Fibroblast of skin of left quadriceps (primary cell): ENCODE measurements at regions not wholly inside any gene's neighbourhood (a gene's known extent, or its start where the extent isn't known, plus 50 kb on each side); places are given as distances from the start of the nearest gene placed in this dataset.
A peak's percentile ranks its signal among the peaks of the same experiment; 100 is the strongest.
"Not testable (repeated sequence)": the region's sequence is repeated elsewhere in the genome, so short reads cannot be mapped to it uniquely, and the experiment has no call there.

Experiments
- DNase-seq, 2 experiments: peaks; one replicate each; pipeline ENCODE4 v3.0.0-alpha.2; 2013; ENCODE audit warnings: low read depth in 2 of 2

DNA sequence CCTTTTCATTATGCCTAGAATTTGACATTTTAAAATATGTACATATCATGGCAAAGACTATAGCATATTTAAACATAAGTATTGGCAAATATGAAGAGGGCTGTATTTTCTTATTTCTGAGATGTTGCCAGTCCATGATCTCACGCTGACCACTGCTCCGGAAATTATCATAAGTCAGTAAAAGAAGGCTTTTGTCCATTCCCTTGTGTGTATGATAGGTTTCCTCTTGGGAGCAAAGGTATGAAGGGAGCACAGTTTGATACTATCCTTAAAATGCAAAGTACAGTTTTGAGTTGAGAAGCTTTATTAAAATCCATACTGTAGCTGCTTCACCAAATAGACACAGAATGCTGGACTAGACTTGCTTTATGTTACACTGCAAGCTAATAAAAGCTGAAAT, 52.6 kb upstream of the AGA start:
- DNase-seq, result no peak

DNA sequence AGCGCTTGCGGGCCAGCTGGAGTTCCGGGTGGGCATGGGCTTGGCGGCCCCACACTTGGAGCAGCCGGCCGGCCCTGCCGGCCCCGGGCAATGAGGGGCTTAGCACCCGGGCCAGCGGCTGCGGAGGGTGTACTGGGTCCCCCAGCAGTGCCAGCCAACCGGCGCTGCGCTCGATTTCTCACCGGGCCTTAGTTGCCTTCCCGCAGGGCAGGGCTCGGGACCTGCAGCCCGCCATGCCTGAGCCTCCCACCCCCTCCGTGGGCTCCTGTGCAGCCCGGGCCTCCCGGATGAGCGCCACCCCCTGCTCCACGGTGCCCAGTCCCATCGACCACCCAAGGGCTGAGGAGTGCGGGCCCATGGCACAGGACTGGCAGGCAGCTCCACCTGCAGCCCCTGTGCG, 53.4 kb upstream of the AGA start:
- not testable (repeated sequence) for DNase-seq

DNA sequence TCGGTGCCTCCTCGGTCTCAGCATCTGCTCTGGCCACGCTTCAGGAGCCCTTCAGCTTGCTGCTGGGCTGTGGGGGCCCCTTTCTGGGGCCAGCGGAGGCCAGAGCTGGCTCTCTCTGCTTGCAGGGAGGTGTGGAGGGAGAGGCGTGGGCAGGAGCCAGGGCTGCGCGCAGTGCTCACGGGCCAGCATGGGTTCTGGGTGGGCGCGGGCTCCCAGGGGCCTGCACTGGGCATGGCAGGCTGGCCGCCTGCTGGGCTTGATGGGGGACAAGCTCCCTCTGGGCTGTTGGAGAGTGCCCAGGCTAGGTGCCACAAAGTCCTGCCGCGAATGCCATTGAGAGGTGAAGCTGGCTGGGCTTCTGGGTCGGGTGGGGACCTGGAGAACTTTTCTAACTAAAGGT, 57.3 kb upstream of the AGA start:
- DNase-seq, result no peak

DNA sequence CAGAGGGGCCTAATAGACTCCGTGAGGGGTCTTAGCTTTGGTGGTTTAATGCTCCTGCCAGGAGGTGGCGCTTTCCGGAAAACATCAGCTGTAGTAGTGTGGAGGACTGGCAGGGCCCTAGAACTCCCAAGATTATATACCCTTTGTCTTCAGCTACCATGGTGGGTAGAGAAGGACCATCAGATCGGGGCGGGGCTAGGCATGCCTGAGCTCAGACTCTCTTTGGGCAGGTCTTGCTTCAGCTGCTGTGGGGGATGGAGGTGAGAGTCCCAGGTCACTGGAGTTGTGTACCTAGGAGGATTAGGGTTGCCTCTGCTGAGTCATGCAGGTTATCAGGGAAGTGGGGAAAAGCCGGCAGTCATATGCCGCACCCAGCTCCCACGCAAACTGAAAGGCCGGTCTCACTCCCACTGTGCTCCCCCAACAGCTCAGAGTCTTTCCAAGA, 63.0 kb upstream of the AGA start:
- DNase-seq, result no peak

GRCh38 chr4:177508662-177509061, 66.4 kb upstream of the AGA start:
- no peak for DNase-seq

GRCh38 chr4:177509226-177509745, 67.0 kb upstream of the AGA start:
- DNase-seq, result no peak

- no peak for DNase-seq
Measured at GRCh38 chr4:177511611-177512010, 69.4 kb upstream of the AGA start.

GRCh38 chr4:177512646-177513045, 70.4 kb upstream of the AGA start:
- DNase-seq, result no peak

GRCh38 chr4:177517862-177518261, 75.6 kb upstream of the AGA start:
- no peak for DNase-seq

GRCh38 chr4:177519481-177520260, 77.4 kb upstream of the AGA start:
- DNase-seq, result peak; percentile 47 to 56

- no peak for DNase-seq
Measured at GRCh38 chr4:177528620-177529019, 86.4 kb upstream of the AGA start.

DNA sequence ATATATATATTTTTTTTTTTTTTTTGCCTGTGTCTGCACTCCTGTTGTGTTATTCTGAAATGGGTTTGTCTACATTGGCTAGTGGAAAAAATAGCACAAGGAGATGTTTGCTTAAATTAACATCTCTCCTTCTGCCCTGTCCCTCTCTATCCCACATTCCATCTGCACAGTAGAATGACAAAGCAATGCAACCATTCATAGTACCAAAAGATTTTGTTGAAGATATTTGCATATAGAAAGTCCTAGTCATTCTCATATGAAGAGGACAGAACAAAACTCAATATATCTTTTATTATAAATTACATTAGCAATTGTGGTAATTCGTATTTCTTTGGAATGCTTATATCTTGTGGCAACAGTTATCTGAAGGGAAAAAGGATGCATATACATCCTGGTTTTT, 88.3 kb upstream of the AGA start:
- DNase-seq, result no peak

- DNase-seq, result peak; percentile 33 to 39
Measured at GRCh38 chr4:177532358-177532757, 90.1 kb upstream of the AGA start.

DNA sequence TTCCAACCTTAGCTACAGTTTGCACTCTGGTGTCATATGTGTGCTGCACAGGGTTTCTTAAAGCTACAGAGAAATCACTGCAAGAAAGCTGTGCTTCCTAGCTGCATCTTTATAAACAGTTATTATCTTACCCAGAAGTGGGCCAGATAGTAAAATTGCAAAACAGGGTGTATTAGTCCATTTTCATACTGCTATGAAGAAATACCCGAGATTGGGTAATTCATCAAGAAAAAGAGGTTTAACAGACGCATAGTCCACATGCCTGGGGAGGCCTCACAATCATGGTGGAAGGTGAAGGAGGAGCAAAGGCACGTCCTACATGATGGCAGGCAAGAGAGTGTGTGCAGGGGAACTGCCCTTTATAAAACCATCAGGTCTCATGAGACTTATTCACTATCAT, 92.6 kb upstream of the AGA start:
- not testable (repeated sequence) for DNase-seq

DNA sequence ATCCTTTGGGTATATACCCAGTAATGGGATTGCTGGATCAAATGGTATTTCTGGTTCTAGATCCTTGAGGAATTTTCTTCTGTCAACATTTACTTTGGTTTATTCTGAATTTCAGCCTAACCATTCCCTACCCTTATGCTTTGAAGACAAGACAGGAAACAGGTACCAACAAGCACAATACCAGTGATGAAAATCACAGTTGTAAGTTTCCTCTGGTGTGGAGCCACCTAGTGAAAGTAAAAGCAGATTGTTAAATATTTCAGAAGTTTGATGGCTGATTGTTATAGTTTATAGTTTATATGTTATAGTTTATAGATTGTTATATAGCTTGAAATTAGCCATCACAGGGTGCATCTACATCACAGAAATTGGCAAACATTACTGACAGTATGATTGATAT, 104.5 kb upstream of the AGA start:
- no peak for DNase-seq

- no peak for DNase-seq
Measured at GRCh38 chr4:177547985-177548384, 105.7 kb upstream of the AGA start.

GRCh38 chr4:177555007-177555574, 112.9 kb upstream of the AGA start:
- peak in 1 of 2 experiments; percentile 23 for DNase-seq

- no peak for DNase-seq
Measured at GRCh38 chr4:177557416-177557815, 115.2 kb upstream of the AGA start.

DNA sequence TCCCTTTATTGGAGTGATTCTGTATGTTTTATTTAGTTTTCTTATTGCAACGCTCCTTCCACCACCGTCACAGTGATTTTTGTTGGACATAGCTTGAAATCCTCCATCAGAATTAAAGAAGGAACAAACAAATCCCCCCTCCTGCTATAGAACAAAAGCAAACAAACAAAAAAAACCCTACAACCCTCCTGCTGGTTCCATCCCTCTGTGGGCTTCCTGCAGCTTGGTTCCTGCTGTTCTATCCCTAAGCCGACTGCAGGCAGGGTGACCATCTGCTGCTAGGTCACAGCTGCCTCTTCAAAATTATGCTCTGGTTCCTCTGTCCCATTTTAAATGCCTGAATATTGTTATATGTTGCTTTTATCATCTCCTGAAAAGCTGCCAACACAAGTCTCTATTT, 116.8 kb upstream of the AGA start:
- no peak for DNase-seq

- DNase-seq, result no peak
Measured at GRCh38 chr4:177562163-177562562, 119.9 kb upstream of the AGA start.

DNA sequence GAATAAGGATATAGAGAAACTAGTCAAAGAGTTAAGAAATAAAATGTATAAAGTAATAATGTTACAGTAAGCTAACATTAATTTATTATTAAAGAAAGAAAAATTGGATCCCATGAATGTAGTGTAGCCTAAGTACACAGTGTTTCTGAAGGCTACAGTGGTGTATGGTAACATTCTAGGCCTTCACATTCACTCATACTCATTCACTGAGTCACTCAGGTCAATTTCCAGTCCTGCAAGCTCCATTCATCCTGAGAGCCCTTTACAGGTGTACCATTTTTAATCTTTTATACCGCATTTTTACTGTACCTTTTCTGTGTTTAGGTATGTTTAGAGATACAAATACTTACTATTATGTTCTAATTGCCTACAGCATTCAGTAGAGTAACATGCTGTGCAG, 120.6 kb upstream of the AGA start:
- DNase-seq, result no peak

DNA sequence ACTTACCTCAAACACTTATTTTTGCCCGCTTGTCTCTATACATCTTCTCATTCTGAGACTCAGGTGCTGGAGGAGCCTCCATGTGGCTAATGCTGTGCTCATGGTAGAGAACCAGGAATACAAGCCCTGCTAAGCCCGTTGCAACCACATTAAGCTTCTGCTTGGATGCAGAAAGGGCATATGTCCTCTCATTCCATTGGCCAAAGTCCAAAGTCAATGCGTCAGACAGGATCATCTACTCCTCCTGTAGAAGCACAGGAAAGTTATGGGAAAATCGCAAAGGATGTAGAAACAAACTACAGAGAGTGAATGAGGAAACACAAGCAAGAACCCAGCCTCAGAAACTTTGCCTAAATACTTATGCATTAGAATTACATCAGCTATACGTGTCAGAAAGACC, 124.5 kb upstream of the AGA start:
- no peak for DNase-seq

GRCh38 chr4:177568931-177569330, 126.7 kb upstream of the AGA start:
- DNase-seq, result no peak
